ENCODE measurements at regions not wholly inside any gene's neighbourhood (a gene's known extent, or its start where the extent isn't known, plus 50 kb on each side); places are given as distances from the start of the nearest gene placed in this dataset.

GRCh38 chr1:222241410-222241809 is 306.5 kb downstream of the HHIPL2 start:
- no peak overlapping the region for H3K9ac ChIP-seq (ENCODE audit: low read length)

GRCh38 chr1:222240536-222241181 is 307.2 kb downstream of the HHIPL2 start:
- Histone ChIP-seq H3K9ac (ENCODE audit: low read length) (no peak overlapping the region), H3K4me2 (ENCODE audit: low read depth, low read length) (no peak overlapping the region), H2AFZ (ENCODE audit: low read length) (no peak overlapping the region), H3K27ac (ENCODE audit: low read length) (no peak overlapping the region), H3F3A (ENCODE audit: insufficient read depth, low read length) (no peaks in the 10 kb centered on the region), H3K4me1 (ENCODE audit: low read length) (no peaks in the 10 kb centered on the region), H3K79me2 (ENCODE audit: low read length) (no peaks in the 10 kb centered on the region), H3K9me3 (replicated peaks; ENCODE audit: insufficient read depth, low read length) (no peaks in the 10 kb centered on the region), H3K4me3 (ENCODE audit: low read length) (no peak overlapping the region), H3K27me3 (replicated peaks; ENCODE audit: insufficient read depth, low read length) (no peaks in the 10 kb centered on the region), H4K20me1 (ENCODE audit: insufficient read depth, low read length) (no peaks in the 10 kb centered on the region), H3K9me2 (replicated peaks; ENCODE audit: insufficient read depth, low read length) (no peaks in the 10 kb centered on the region), H3K36me3 (replicated peaks; ENCODE audit: insufficient read depth, low read length) (no peaks in the 10 kb centered on the region)
- no peak for DNase-seq
- TF ChIP-seq EZH2 (optimal IDR thresholded peaks at IDR 0.05; ENCODE audit: low read depth, low read length) (no peak), EZH2phosphoT487 (IDR thresholded peaks at IDR 0.05; ENCODE audit: low read length) (no peak), CTCF (IDR thresholded peaks at IDR 0.05; ENCODE audit: low read length) (no peak)

More at GRCh38 chr1:222241410-222241809, 306.5 kb downstream of the HHIPL2 start:
- H3K9me2 ChIP-seq (replicated peaks; ENCODE audit: insufficient read depth, low read length): no peaks in the 10 kb centered on the region
- H3K4me3 ChIP-seq (ENCODE audit: low read length): no peak overlapping the region
- TF ChIP-seq CTCF (IDR thresholded peaks at IDR 0.05; ENCODE audit: low read length) (no peak), EZH2phosphoT487 (IDR thresholded peaks at IDR 0.05; ENCODE audit: low read length) (no peak), EZH2 (optimal IDR thresholded peaks at IDR 0.05; ENCODE audit: low read depth, low read length) (no peak)
- no peaks in the 10 kb centered on the region for H4K20me1 ChIP-seq (ENCODE audit: insufficient read depth, low read length)
- H3K4me2 ChIP-seq (ENCODE audit: low read depth, low read length): no peak overlapping the region
- H3K9me3 ChIP-seq (replicated peaks; ENCODE audit: insufficient read depth, low read length): no peaks in the 10 kb centered on the region
- no peaks in the 10 kb centered on the region for H3F3A ChIP-seq (ENCODE audit: insufficient read depth, low read length)
- H3K36me3 ChIP-seq (replicated peaks; ENCODE audit: insufficient read depth, low read length): no peaks in the 10 kb centered on the region
- no peaks in the 10 kb centered on the region for H3K79me2 ChIP-seq (ENCODE audit: low read length)
- no peak overlapping the region for H3K27ac ChIP-seq (ENCODE audit: low read length)
- no peak for DNase-seq
- no peaks in the 10 kb centered on the region for H3K4me1 ChIP-seq (ENCODE audit: low read length)
- H2AFZ ChIP-seq (ENCODE audit: low read length): no peak overlapping the region
- no peaks in the 10 kb centered on the region for H3K27me3 ChIP-seq (replicated peaks; ENCODE audit: insufficient read depth, low read length)

- Histone ChIP-seq H3K27me3 (replicated peaks; ENCODE audit: insufficient read depth, low read length) (no peaks in the 10 kb centered on the region), H3K27ac (ENCODE audit: low read length) (no peak overlapping the region), H3K79me2 (ENCODE audit: low read length) (no peaks in the 10 kb centered on the region), H3K9me3 (replicated peaks; ENCODE audit: insufficient read depth, low read length) (no peaks in the 10 kb centered on the region), H3F3A (ENCODE audit: insufficient read depth, low read length) (no peaks in the 10 kb centered on the region), H2AFZ (ENCODE audit: low read length) (no peak overlapping the region), H3K9me2 (replicated peaks; ENCODE audit: insufficient read depth, low read length) (no peaks in the 10 kb centered on the region), H4K20me1 (ENCODE audit: insufficient read depth, low read length) (no peaks in the 10 kb centered on the region), H3K4me1 (ENCODE audit: low read length) (no peaks in the 10 kb centered on the region), H3K4me3 (ENCODE audit: low read length) (no peak overlapping the region), H3K4me2 (ENCODE audit: low read depth, low read length) (no peak overlapping the region), H3K36me3 (replicated peaks; ENCODE audit: insufficient read depth, low read length) (no peaks in the 10 kb centered on the region), H3K9ac (ENCODE audit: low read length) (no peak overlapping the region)
- no peak for DNase-seq
- TF ChIP-seq EZH2 (optimal IDR thresholded peaks at IDR 0.05; ENCODE audit: low read depth, low read length) (no peak), CTCF (IDR thresholded peaks at IDR 0.05; ENCODE audit: low read length) (no peak), EZH2phosphoT487 (IDR thresholded peaks at IDR 0.05; ENCODE audit: low read length) (no peak)
Observed at GRCh38 chr1:222239130-222239529, 308.8 kb downstream of the HHIPL2 start.
